GM12865 (cell line): ENCODE measurements at regions not wholly inside any gene's neighbourhood (a gene's known extent, or its start where the extent isn't known, plus 50 kb on each side); places are given as distances from the start of the nearest gene placed in this dataset.

Experiments
- DNase-seq: peaks from one replicate; pipeline ENCODE4 v3.0.0; 2010; ENCODE audit warnings: low read depth
- H3K4me3 ChIP-seq: 2 replicates; pipeline ENCODE4 v1.5.1; 2011; ENCODE audit warnings: mild to moderate bottlenecking, low read depth, low read length, control low read depth
- CTCF ChIP-seq: IDR thresholded peaks from 2 replicates; pipeline ENCODE4 v1.5.1; 2011; ENCODE audit warnings: low read length, control low read depth, low read depth, inconsistent platforms; ENCODE audit not compliant: insufficient read depth; ENCODE audit errors: missing control alignments

- TF ChIP-seq CTCF: no peak
- no peak for DNase-seq
Observed at GRCh38 chr1:115193046-115193828, 103.9 kb upstream of the TSPAN2 start.

GRCh38 chr1:115192200-115192767 is 103.0 kb upstream of the TSPAN2 start:
- TF ChIP-seq CTCF: no peak
- DNase-seq: no peak
- H3K4me3 ChIP-seq: no peak overlapping the region

More at GRCh38 chr1:115193046-115193828, 103.9 kb upstream of the TSPAN2 start:
- H3K4me3 ChIP-seq: no peak overlapping the region

GRCh38 chr1:115191691-115192090 is 102.4 kb upstream of the TSPAN2 start:
- no peak for DNase-seq
- H3K4me3 ChIP-seq: no peak overlapping the region
- no peak for TF ChIP-seq CTCF

GRCh38 chr1:115190540-115191170 is 101.4 kb upstream of the TSPAN2 start:
- no peak overlapping the region for H3K4me3 ChIP-seq
- TF ChIP-seq CTCF: no peak
- DNase-seq: no peak

GRCh38 chr1:115189814-115190539 is 100.7 kb upstream of the TSPAN2 start:
- no peak for TF ChIP-seq CTCF
- no peak for DNase-seq
- H3K4me3 ChIP-seq: no peak overlapping the region

GRCh38 chr1:115188680-115189395 is 99.5 kb upstream of the TSPAN2 start:
- H3K4me3 ChIP-seq: no peak overlapping the region
- no peak for TF ChIP-seq CTCF
- no peak for DNase-seq
